ENCODE measurements at regions not wholly inside any gene's neighbourhood (a gene's known extent, or its start where the extent isn't known, plus 50 kb on each side); places are given as distances from the start of the nearest gene placed in this dataset.

- DNase-seq, result peak in 2 of 7 donors; percentile 39 to 48
- Histone ChIP-seq H3K4me3 (no peak overlapping the region), H3K4me1 (replicated peaks in 1 of 2) (no peaks in the 10 kb centered on the region), H3K27ac (no peak overlapping the region), H3K27me3 (no peaks in the 10 kb centered on the region), H3K9me3 (replicated peaks in 1 of 3) (no peaks in the 10 kb centered on the region), H3K36me3 (replicated peaks in 1 of 2) (no peaks in the 10 kb centered on the region)
- intact Hi-C loops (cut with DNase I), result no loop called here
- TF ChIP-seq, protein P1, sequence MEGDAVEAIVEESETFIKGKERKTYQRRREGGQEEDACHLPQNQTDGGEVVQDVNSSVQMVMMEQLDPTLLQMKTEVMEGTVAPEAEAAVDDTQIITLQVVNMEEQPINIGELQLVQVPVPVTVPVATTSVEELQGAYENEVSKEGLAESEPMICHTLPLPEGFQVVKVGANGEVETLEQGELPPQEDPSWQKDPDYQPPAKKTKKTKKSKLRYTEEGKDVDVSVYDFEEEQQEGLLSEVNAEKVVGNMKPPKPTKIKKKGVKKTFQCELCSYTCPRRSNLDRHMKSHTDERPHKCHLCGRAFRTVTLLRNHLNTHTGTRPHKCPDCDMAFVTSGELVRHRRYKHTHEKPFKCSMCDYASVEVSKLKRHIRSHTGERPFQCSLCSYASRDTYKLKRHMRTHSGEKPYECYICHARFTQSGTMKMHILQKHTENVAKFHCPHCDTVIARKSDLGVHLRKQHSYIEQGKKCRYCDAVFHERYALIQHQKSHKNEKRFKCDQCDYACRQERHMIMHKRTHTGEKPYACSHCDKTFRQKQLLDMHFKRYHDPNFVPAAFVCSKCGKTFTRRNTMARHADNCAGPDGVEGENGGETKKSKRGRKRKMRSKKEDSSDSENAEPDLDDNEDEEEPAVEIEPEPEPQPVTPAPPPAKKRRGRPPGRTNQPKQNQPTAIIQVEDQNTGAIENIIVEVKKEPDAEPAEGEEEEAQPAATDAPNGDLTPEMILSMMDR (IDR thresholded peaks at IDR 0.05), result no peak
- TF ChIP-seq POLR2A (IDR thresholded peaks at IDR 0.05), result no peak
- WGBS, 4 donors, result 74 to 91% (median 83%) methylated on average over 1 of the region's 1 CpG
These were observed 73.3 kb upstream of the FNDC3A start for GRCh38 chr13:48902368-48902767.

DNA sequence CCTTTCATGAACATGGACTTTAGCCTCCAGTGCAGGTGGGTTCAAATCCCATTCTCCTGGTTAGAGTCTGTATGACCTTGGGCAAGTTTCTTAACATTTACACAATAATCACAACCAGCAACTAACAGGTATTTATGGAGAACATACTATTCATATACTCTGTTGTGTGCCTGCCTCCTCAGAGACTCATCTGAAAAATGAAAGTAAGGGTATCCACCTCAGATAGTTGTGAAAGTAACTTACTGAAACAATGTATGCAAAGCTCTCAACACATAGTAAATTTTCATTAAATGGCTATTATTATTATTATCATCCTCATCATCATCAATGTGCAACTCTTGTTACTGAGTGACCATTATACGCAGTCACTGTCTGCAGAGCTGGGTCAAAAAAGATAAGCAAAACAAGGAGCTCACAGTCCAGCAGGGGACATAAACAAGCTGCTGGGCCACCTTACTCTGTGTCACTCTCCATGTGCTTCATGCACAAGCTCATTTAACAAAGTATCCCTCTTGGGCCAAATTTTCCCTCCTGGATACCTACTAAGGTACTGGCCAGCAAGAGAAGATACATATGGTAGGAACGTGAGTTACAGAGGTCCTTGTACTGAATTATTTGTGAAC, 70.9 kb upstream of the FNDC3A start:
- no peaks in the 10 kb centered on the region for H3K9me3 ChIP-seq (replicated peaks in 1 of 3)
- no peak overlapping the region for H3K4me3 ChIP-seq
- TF ChIP-seq, protein P1 (IDR thresholded peaks at IDR 0.05), result no peak
- TF ChIP-seq POLR2A (IDR thresholded peaks at IDR 0.05), result no peak
- H3K27ac ChIP-seq, result no peak overlapping the region
- intact Hi-C loops (cut with DNase I), result no loop called here
- H3K36me3 ChIP-seq (replicated peaks in 1 of 2), result no peaks in the 10 kb centered on the region
- no peaks in the 10 kb centered on the region for H3K27me3 ChIP-seq
- 85 to 94% (median 91%) methylated on average over 2 of the region's 2 CpGs for WGBS, 4 donors
- DNase-seq, result no peak
- peaks cover 8 to 12% of the 10 kb centered on the region in 2 donors for H3K4me1 ChIP-seq (replicated peaks in 1 of 2)

DNA sequence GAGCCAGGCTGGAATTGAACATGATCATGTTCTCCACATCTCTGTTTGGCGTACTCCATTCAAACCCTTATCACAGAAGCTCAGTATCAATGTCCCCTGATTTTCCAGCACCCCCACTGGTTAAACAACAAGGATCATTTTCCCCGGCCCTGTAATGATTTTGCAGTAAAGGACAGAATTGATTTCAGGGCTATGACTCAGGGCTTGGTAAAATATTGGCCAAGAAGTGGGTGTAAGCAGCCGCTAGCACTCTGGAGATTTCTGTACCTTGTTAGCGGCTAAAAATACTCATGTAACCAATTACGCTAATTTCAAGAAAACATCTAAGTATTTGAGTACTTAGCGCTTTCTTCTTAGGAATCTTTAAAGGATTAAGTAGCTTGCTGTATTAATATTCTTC, 69.5 kb upstream of the FNDC3A start:
- H3K9me3 ChIP-seq (replicated peaks in 1 of 3), result no peaks in the 10 kb centered on the region
- TF ChIP-seq POLR2A (IDR thresholded peaks at IDR 0.05), result no peak
- TF ChIP-seq, protein P1 (IDR thresholded peaks at IDR 0.05), result no peak
- DNase-seq, result no peak
- H3K4me3 ChIP-seq, result no peak overlapping the region
- H3K27ac ChIP-seq, result no peak overlapping the region
- WGBS, 4 donors, result 88 to 93% (median 89%) methylated on average over 6 of the region's 6 CpGs
- no peaks in the 10 kb centered on the region for H3K36me3 ChIP-seq (replicated peaks in 1 of 2)
- H3K4me1 ChIP-seq (replicated peaks in 1 of 2), result peaks cover 8 to 12% of the 10 kb centered on the region in 2 donors
- no peaks in the 10 kb centered on the region for H3K27me3 ChIP-seq
- intact Hi-C loops (cut with DNase I), result no loop called here

GRCh38 chr13:48908381-48909055, 67.2 kb upstream of the FNDC3A start:
- peak; percentile 34 to 66 (median 49) for DNase-seq
- H3K4me3 ChIP-seq, result no peak overlapping the region
- H3K4me1 ChIP-seq (replicated peaks in 1 of 2), result peaks cover 8 to 12% of the 10 kb centered on the region in 2 donors
- no peaks in the 10 kb centered on the region for H3K36me3 ChIP-seq (replicated peaks in 1 of 2)
- H3K9me3 ChIP-seq (replicated peaks in 1 of 3), result no peaks in the 10 kb centered on the region
- 35 to 58% (median 51%) methylated on average over 2 of the region's 2 CpGs for WGBS, 4 donors
- intact Hi-C loops (cut with DNase I), result no loop called here
- H3K27me3 ChIP-seq, result no peaks in the 10 kb centered on the region
- TF ChIP-seq, protein P1 (IDR thresholded peaks at IDR 0.05), result no peak
- TF ChIP-seq POLR2A (IDR thresholded peaks at IDR 0.05), result no peak
- H3K27ac ChIP-seq, result peak overlapping the region in 2 of 5 donors; percentile 58 to 64
